ENCODE measurements at regions not wholly inside any gene's neighbourhood (a gene's known extent, or its start where the extent isn't known, plus 50 kb on each side); places are given as distances from the start of the nearest gene placed in this dataset.

DNA sequence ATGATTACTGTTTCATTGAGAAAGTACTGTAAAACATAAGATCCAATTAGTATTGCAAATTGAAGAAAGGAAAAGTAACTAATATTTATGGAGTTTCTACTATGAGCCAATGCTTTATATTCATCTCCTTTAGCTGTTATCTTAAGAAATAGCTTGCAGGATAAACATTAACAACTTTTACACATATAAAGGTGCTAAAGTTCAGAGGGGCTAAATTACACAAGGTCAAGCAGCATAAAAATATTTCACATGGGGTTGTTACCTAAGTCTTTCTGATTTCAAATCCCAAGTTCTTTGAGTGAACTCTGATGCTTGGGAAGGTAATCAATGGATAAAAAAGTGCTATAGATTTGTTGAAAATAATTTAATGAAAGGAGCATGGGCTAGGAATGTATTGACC lies 765.5 kb downstream of the CDH8 start:
- no peak for TF ChIP-seq RAD21 (IDR thresholded peaks at IDR 0.05)
- TF ChIP-seq GABPA (IDR thresholded peaks at IDR 0.05 in 1 of 2, conservative IDR thresholded peaks at IDR 0.05 in 1 of 2): no peak
- TF ChIP-seq, protein P1, sequence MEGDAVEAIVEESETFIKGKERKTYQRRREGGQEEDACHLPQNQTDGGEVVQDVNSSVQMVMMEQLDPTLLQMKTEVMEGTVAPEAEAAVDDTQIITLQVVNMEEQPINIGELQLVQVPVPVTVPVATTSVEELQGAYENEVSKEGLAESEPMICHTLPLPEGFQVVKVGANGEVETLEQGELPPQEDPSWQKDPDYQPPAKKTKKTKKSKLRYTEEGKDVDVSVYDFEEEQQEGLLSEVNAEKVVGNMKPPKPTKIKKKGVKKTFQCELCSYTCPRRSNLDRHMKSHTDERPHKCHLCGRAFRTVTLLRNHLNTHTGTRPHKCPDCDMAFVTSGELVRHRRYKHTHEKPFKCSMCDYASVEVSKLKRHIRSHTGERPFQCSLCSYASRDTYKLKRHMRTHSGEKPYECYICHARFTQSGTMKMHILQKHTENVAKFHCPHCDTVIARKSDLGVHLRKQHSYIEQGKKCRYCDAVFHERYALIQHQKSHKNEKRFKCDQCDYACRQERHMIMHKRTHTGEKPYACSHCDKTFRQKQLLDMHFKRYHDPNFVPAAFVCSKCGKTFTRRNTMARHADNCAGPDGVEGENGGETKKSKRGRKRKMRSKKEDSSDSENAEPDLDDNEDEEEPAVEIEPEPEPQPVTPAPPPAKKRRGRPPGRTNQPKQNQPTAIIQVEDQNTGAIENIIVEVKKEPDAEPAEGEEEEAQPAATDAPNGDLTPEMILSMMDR (IDR thresholded peaks at IDR 0.05; ENCODE audit: low read depth, low read length, missing input control): no peak
- TF ChIP-seq YY1 (IDR thresholded peaks at IDR 0.05): no peak
- TF ChIP-seq JUND (IDR thresholded peaks at IDR 0.05): no peak
- TF ChIP-seq, protein P2, sequence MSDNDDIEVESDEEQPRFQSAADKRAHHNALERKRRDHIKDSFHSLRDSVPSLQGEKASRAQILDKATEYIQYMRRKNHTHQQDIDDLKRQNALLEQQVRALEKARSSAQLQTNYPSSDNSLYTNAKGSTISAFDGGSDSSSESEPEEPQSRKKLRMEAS (IDR thresholded peaks at IDR 0.05): no peak
- TF ChIP-seq, protein P3, sequence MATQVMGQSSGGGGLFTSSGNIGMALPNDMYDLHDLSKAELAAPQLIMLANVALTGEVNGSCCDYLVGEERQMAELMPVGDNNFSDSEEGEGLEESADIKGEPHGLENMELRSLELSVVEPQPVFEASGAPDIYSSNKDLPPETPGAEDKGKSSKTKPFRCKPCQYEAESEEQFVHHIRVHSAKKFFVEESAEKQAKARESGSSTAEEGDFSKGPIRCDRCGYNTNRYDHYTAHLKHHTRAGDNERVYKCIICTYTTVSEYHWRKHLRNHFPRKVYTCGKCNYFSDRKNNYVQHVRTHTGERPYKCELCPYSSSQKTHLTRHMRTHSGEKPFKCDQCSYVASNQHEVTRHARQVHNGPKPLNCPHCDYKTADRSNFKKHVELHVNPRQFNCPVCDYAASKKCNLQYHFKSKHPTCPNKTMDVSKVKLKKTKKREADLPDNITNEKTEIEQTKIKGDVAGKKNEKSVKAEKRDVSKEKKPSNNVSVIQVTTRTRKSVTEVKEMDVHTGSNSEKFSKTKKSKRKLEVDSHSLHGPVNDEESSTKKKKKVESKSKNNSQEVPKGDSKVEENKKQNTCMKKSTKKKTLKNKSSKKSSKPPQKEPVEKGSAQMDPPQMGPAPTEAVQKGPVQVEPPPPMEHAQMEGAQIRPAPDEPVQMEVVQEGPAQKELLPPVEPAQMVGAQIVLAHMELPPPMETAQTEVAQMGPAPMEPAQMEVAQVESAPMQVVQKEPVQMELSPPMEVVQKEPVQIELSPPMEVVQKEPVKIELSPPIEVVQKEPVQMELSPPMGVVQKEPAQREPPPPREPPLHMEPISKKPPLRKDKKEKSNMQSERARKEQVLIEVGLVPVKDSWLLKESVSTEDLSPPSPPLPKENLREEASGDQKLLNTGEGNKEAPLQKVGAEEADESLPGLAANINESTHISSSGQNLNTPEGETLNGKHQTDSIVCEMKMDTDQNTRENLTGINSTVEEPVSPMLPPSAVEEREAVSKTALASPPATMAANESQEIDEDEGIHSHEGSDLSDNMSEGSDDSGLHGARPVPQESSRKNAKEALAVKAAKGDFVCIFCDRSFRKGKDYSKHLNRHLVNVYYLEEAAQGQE (IDR thresholded peaks at IDR 0.05): no peak
- TF ChIP-seq, protein P4, sequence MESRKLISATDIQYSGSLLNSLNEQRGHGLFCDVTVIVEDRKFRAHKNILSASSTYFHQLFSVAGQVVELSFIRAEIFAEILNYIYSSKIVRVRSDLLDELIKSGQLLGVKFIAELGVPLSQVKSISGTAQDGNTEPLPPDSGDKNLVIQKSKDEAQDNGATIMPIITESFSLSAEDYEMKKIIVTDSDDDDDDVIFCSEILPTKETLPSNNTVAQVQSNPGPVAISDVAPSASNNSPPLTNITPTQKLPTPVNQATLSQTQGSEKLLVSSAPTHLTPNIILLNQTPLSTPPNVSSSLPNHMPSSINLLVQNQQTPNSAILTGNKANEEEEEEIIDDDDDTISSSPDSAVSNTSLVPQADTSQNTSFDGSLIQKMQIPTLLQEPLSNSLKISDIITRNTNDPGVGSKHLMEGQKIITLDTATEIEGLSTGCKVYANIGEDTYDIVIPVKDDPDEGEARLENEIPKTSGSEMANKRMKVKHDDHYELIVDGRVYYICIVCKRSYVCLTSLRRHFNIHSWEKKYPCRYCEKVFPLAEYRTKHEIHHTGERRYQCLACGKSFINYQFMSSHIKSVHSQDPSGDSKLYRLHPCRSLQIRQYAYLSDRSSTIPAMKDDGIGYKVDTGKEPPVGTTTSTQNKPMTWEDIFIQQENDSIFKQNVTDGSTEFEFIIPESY (IDR thresholded peaks at IDR 0.05): no peak
- TF ChIP-seq SP1 (IDR thresholded peaks at IDR 0.05): no peak

Measured in liver (tissue), 3 donors.